Lower leg skin (tissue), 3 donors: ENCODE measurements at regions not wholly inside any gene's neighbourhood (a gene's known extent, or its start where the extent isn't known, plus 50 kb on each side); places are given as distances from the start of the nearest gene placed in this dataset.

Source experiments
- CTCF ChIP-seq, 3 donors: fragments of 450-650 bp; IDR thresholded peaks; one replicate each; pipeline ENCODE4 v1.5.1; 2016; ENCODE audit warnings: antibody characterized with exemption in 3 of 3, mild to moderate bottlenecking in 3 of 3, moderate library complexity in 2 of 3
- POLR2A ChIP-seq, 2 donors: fragments of 450-650 bp; IDR thresholded peaks; one replicate each; pipeline ENCODE4 v1.6.1; 2016 to 2017; ENCODE audit warnings: antibody characterized with exemption in 2 of 2, mild to moderate bottlenecking in 1 of 2, moderate library complexity in 1 of 2

GRCh38 chr3:197430934-197431333, 124.8 kb downstream of the BDH1 start:
- TF ChIP-seq CTCF (IDR thresholded peaks at IDR 0.05), result no peak
- TF ChIP-seq POLR2A (IDR thresholded peaks at IDR 0.05), result no peak
